T-cell (primary cell): ENCODE measurements at regions not wholly inside any gene's neighbourhood (a gene's known extent, or its start where the extent isn't known, plus 50 kb on each side); places are given as distances from the start of the nearest gene placed in this dataset.

Experiments
- ATAC-seq, 4 experiments: fragments of 200-7000 bp in 3 of 4; fragments of 150-1000 bp in 1 of 4; cut with Tn5 transposase; replicated peaks in 1 of 4; 1 replicate in 3 of 4; 2 replicates in 1 of 4; pipeline ENCODE4 v1.10.0; 2021; ENCODE audit warnings: moderate library complexity in 3 of 4, mild to moderate bottlenecking in 2 of 4, moderate number of reproducible peaks in 1 of 4
- CTCF ChIA-PET, 2 donors: fragments of 300-600 bp; sonication (Branson Sonifier 250); formaldehyde crosslinking; loops; one replicate each; lab custom pipeline; 2022; ENCODE audit warnings: antibody characterized with exemption in 2 of 2; lab: Charles Lee
- POLR2A ChIA-PET, 2 donors: fragments of 300-600 bp; sonication (Branson Sonifier 250); formaldehyde crosslinking; loops; one replicate each; lab custom pipeline; 2022; ENCODE audit warnings: antibody characterized with exemption in 2 of 2; lab: Charles Lee
- DNase-seq, 35 experiments: peaks; one replicate each; pipeline versions ENCODE4 v3.0.0 to v3.0.0-alpha.2; 2013 to 2023
- H3K27ac ChIP-seq: one replicate; pipeline ENCODE4 v1.5.1; 2013; ENCODE audit warnings: low read length
- H3K27me3 ChIP-seq, 2 experiments: replicated peaks in 1 of 2; 1 replicate in 1 of 2; 2 replicates in 1 of 2; pipeline versions ENCODE4 v1.6.1 to v1.7.0; 2013; ENCODE audit warnings: low read length in 1 of 2, mixed read lengths in 1 of 2; ENCODE audit not compliant: control insufficient read depth in 2 of 2, insufficient read depth in 2 of 2; ENCODE audit errors: extremely low read depth in 1 of 2
- H3K36me3 ChIP-seq, 2 donors: 1 replicate in 1 of 2; 2 replicates in 1 of 2; pipeline versions ENCODE4 v1.6.1 to v1.7.0; 2013; ENCODE audit warnings: low read length in 1 of 2; ENCODE audit not compliant: control insufficient read depth in 2 of 2, insufficient read depth in 1 of 2; ENCODE audit errors: extremely low read depth in 1 of 2
- H3K4me1 ChIP-seq, 2 experiments: 1 replicate in 1 of 2; 2 replicates in 1 of 2; pipeline versions ENCODE4 v1.6.1 to v1.7.0; 2013; ENCODE audit warnings: low read length in 2 of 2, mixed read lengths in 1 of 2; ENCODE audit not compliant: insufficient read depth in 2 of 2, control insufficient read depth in 1 of 2; ENCODE audit errors: extremely low read depth in 1 of 2
- H3K4me3 ChIP-seq, 2 donors: 1 replicate in 1 of 2; 2 replicates in 1 of 2; pipeline versions ENCODE4 v1.5.1 to v1.7.0; 2013; ENCODE audit warnings: mild to moderate bottlenecking in 2 of 2, low read length in 1 of 2, moderate library complexity in 1 of 2; ENCODE audit not compliant: control insufficient read depth in 1 of 2; ENCODE audit errors: extremely low read depth in 1 of 2
- H3K9me3 ChIP-seq: 2 replicates; pipeline ENCODE4 v1.7.0; 2013
- H3K27ac Mint-ChIP-seq, 2 donors: one replicate each; pipeline ENCODE4 v1.8.0; 2020 to 2021; ENCODE audit warnings: mild to moderate bottlenecking in 2 of 2, mixed read lengths in 2 of 2
- H3K27me3 Mint-ChIP-seq, 2 donors: one replicate each; pipeline ENCODE4 v1.8.0; 2021 to 2022; ENCODE audit warnings: mixed read lengths in 2 of 2
- H3K36me3 Mint-ChIP-seq: one replicate; pipeline ENCODE4 v1.8.0; 2021; ENCODE audit warnings: mixed read lengths
- H3K4me1 Mint-ChIP-seq, 3 donors: one replicate each; pipeline ENCODE4 v1.8.0; 2020 to 2022; ENCODE audit warnings: mixed read lengths in 3 of 3, mild to moderate bottlenecking in 1 of 3
- H3K4me3 Mint-ChIP-seq, 3 donors: one replicate each; pipeline ENCODE4 v1.8.0; 2020 to 2022; ENCODE audit warnings: mild to moderate bottlenecking in 3 of 3, mixed read lengths in 3 of 3, moderate library complexity in 3 of 3
- H3K9me3 Mint-ChIP-seq, 3 donors: one replicate each; pipeline ENCODE4 v1.8.0; 2020 to 2022; ENCODE audit warnings: mixed read lengths in 3 of 3
- WGBS: methylation state at CpG from one replicate; pipeline ENCODE4 v1.1.5; 2013; ENCODE audit warnings: missing lambda C conversion rate; ENCODE audit not compliant: insufficient coverage; 5-methylcytosine and 5-hydroxymethylcytosine counted together

GRCh38 chr4:29075366-29075765 is 1644.8 kb upstream of the PCDH7 start:
- POLR2A ChIA-PET, result no interaction called here
- Histone ChIP-seq H3K27me3 (no peaks in the 10 kb centered on the region), H3K9me3 (no peaks in the 10 kb centered on the region), H3K36me3 (no peaks in the 10 kb centered on the region), H3K4me1 (no peaks in the 10 kb centered on the region), H3K27ac (no peak overlapping the region), H3K4me3 (no peak overlapping the region)
- no peaks in the 10 kb centered on the region for H3K36me3 Mint-ChIP-seq
- peaks cover 4 to 31% (median 8%) of the 10 kb centered on the region in 3 donors for H3K9me3 Mint-ChIP-seq
- CTCF ChIA-PET, result no interaction called here
- H3K27me3 Mint-ChIP-seq, result no peaks in the 10 kb centered on the region
- no peaks in the 10 kb centered on the region for H3K4me1 Mint-ChIP-seq
- no peak for DNase-seq
- ATAC-seq, result no peak
- 89% methylated on average over 3 of the region's 6 CpGs for WGBS
- H3K4me3 Mint-ChIP-seq, result no peak overlapping the region
- no peak overlapping the region for H3K27ac Mint-ChIP-seq

GRCh38 chr4:29079260-29079659 is 1640.9 kb upstream of the PCDH7 start:
- ATAC-seq (no peak), DNase-seq (no peak)
- Mint-ChIP-seq H3K4me3 (no peak overlapping the region), H3K9me3 (peaks cover 6 to 21% (median 15%) of the 10 kb centered on the region in 3 donors), H3K4me1 (no peaks in the 10 kb centered on the region), H3K27me3 (no peaks in the 10 kb centered on the region), H3K27ac (no peak overlapping the region), H3K36me3 (no peaks in the 10 kb centered on the region)
- no peaks in the 10 kb centered on the region for H3K4me1 ChIP-seq
- no peak overlapping the region for H3K27ac ChIP-seq
- H3K4me3 ChIP-seq, result no peak overlapping the region
- no peaks in the 10 kb centered on the region for H3K27me3 ChIP-seq
- no CpG with 5 or more reads among the region's 2 CpGs for WGBS
- no peaks in the 10 kb centered on the region for H3K9me3 ChIP-seq
- no peaks in the 10 kb centered on the region for H3K36me3 ChIP-seq
- CTCF ChIA-PET, result no interaction called here
- POLR2A ChIA-PET, result no interaction called here

GRCh38 chr4:29081234-29081955 is 1638.8 kb upstream of the PCDH7 start:
- H3K36me3 ChIP-seq, result no peaks in the 10 kb centered on the region
- no peaks in the 10 kb centered on the region for H3K4me1 ChIP-seq
- ATAC-seq, result no peak
- Mint-ChIP-seq H3K4me1 (no peaks in the 10 kb centered on the region), H3K27me3 (no peaks in the 10 kb centered on the region), H3K9me3 (peaks cover 8 to 26% (median 16%) of the 10 kb centered on the region in 3 donors), H3K4me3 (no peak overlapping the region), H3K36me3 (no peaks in the 10 kb centered on the region), H3K27ac (no peak overlapping the region)
- H3K27me3 ChIP-seq, result no peaks in the 10 kb centered on the region
- DNase-seq, result no peak
- WGBS, result no CpG with 5 or more reads among the region's 5 CpGs
- no peak overlapping the region for H3K27ac ChIP-seq
- ChIA-PET CTCF (no interaction called here), POLR2A (no interaction called here)
- no peaks in the 10 kb centered on the region for H3K9me3 ChIP-seq
- no peak overlapping the region for H3K4me3 ChIP-seq

DNA sequence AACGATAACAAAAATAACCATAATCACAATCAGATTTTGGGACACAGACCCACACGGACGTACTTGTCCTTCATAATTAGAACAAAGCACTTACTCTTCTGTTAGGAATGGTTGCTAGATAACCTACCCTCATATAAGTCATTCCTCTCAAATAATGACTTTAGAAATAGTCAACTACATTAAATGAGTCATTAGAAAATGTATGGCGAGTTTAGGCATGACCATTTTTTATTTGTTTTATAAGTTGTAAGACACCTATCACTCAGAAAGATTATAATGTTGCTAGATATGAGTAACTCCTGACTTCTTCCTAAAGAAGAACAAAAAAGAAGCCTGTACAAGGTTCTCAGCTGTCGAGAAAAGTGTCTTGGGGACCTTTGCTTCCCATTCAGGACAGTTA is 1637.5 kb upstream of the PCDH7 start:
- no peaks in the 10 kb centered on the region for H3K4me1 Mint-ChIP-seq
- no peak overlapping the region for H3K27ac Mint-ChIP-seq
- no peak for ATAC-seq
- H3K9me3 Mint-ChIP-seq, result peaks cover 8 to 26% (median 16%) of the 10 kb centered on the region in 3 donors
- DNase-seq, result no peak
- no peaks in the 10 kb centered on the region for H3K36me3 Mint-ChIP-seq
- no CpG with 5 or more reads among the region's 5 CpGs for WGBS
- POLR2A ChIA-PET, result no interaction called here
- no peaks in the 10 kb centered on the region for H3K36me3 ChIP-seq
- H3K27ac ChIP-seq, result no peak overlapping the region
- H3K27me3 ChIP-seq, result no peaks in the 10 kb centered on the region
- H3K4me3 Mint-ChIP-seq, result no peak overlapping the region
- H3K4me1 ChIP-seq, result no peaks in the 10 kb centered on the region
- CTCF ChIA-PET, result no interaction called here
- no peaks in the 10 kb centered on the region for H3K27me3 Mint-ChIP-seq
- H3K4me3 ChIP-seq, result no peak overlapping the region
- H3K9me3 ChIP-seq, result no peaks in the 10 kb centered on the region

DNA sequence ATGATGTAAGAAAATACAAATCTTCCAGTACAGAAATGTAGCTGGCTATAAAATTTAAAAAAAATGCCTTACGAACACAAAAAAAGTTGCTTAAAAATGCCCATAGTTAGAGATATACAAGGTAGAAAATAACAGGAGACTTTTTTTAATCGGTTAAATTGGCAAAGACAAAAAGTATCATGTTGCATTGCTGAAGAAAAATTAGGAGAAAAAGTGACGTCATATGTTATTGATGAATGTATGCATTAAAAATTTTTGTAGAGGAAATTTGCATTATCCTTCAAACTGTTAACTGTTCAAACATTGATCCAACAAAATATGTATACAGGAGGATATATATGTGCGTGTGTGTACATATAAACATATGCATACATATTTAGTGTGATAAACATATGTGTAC is 1634.4 kb upstream of the PCDH7 start:
- H3K4me3 ChIP-seq, result no peak overlapping the region
- ATAC-seq (no peak), DNase-seq (no peak)
- Mint-ChIP-seq H3K9me3 (peaks cover 12 to 16% (median 14%) of the 10 kb centered on the region in 3 donors), H3K27ac (no peak overlapping the region), H3K4me1 (no peaks in the 10 kb centered on the region), H3K27me3 (no peaks in the 10 kb centered on the region), H3K4me3 (no peak overlapping the region), H3K36me3 (no peaks in the 10 kb centered on the region)
- H3K27me3 ChIP-seq, result no peaks in the 10 kb centered on the region
- H3K9me3 ChIP-seq, result no peaks in the 10 kb centered on the region
- H3K4me1 ChIP-seq, result no peaks in the 10 kb centered on the region
- POLR2A ChIA-PET, result no interaction called here
- WGBS, result 60% methylated on average over 1 of the region's 4 CpGs
- CTCF ChIA-PET, result no interaction called here
- no peaks in the 10 kb centered on the region for H3K36me3 ChIP-seq
- H3K27ac ChIP-seq, result no peak overlapping the region

DNA sequence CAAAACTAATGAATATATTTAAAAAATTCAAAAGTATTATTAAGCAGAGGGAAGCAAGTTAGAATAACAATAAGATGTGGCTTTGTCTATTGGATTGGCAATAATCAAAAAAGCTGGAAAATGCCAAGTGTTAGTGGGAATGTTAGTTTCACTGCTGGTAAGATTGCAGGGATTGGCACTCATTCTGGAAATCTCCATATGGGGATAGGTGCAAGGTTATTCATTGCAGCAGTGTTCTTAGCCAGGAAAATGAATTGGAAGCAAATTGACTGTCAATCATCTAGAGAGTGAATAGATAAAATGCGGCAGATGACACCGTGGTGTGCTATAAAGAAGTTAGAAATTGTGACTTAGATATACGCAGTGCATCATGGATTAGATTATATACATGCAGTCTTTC is 1615.5 kb upstream of the PCDH7 start:
- H3K4me1 ChIP-seq, result no peaks in the 10 kb centered on the region
- H3K9me3 ChIP-seq, result no peaks in the 10 kb centered on the region
- H3K4me3 ChIP-seq, result no peak overlapping the region
- Mint-ChIP-seq H3K4me1 (no peaks in the 10 kb centered on the region), H3K9me3 (peaks cover 4 to 13% (median 6%) of the 10 kb centered on the region in 3 donors), H3K27ac (no peak overlapping the region), H3K27me3 (no peaks in the 10 kb centered on the region), H3K36me3 (no peaks in the 10 kb centered on the region), H3K4me3 (no peak overlapping the region)
- no peak for ATAC-seq
- H3K27me3 ChIP-seq, result no peaks in the 10 kb centered on the region
- H3K27ac ChIP-seq, result no peak overlapping the region
- no CpG with 5 or more reads among the region's 3 CpGs for WGBS
- no peaks in the 10 kb centered on the region for H3K36me3 ChIP-seq
- ChIA-PET POLR2A (interaction anchor here (0.5 to 0.6 kb wide), 2 partner anchors 679 to 729 kb away, joined by 3 to 4 read pairs; no protein-coding TSS in a partner anchor), CTCF (interaction anchor here in 1 of 2 donors (0.5 kb wide), 1 partner anchor 29 kb away, joined by 3 read pairs; no protein-coding TSS in a partner anchor)
- DNase-seq, result no peak
